ENCODE measurements at regions not wholly inside any gene's neighbourhood (a gene's known extent, or its start where the extent isn't known, plus 50 kb on each side); places are given as distances from the start of the nearest gene placed in this dataset.

DNA sequence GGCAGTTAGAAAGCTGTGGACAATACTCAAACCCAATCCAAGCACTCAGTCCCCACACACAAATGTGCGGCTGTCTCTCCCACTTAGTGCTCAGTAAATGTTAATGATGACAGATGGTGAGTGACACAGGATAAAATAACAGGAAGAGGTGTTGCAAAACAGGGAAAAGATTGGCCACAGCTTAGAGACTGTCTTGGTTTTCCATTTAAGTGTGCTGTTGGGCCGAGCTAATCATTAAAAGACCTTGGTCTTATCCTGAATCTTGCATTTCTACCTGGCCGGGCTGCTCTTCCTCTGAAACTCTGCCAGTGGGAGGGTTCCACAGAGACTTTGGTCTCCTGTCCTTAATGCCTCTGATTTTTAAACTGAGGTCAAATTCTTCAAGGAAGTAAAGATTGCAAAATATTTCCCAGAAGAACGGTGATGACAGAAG is 113.1 kb upstream of the RNF32 start:
- no peaks in the 10 kb centered on the region for H4K20me1 ChIP-seq (ENCODE audit: control insufficient read depth, insufficient read depth, low read depth, low read length)
- no peaks in the 10 kb centered on the region for H3K36me3 ChIP-seq (ENCODE audit: control insufficient read depth, low read length)
- H3K4me1 ChIP-seq (ENCODE audit: control insufficient read depth, low read length) = no peaks in the 10 kb centered on the region
- no peaks in the 10 kb centered on the region for H3K9me3 ChIP-seq (ENCODE audit: control insufficient read depth, insufficient read depth, low read length)
- H3K27ac ChIP-seq (ENCODE audit: low read depth, low read length) = no peak overlapping the region
- TF ChIP-seq EZH2phosphoT487 (IDR thresholded peaks at IDR 0.05; ENCODE audit: borderline replicate concordance, low read length) = no peak
- TF ChIP-seq, protein P1, sequence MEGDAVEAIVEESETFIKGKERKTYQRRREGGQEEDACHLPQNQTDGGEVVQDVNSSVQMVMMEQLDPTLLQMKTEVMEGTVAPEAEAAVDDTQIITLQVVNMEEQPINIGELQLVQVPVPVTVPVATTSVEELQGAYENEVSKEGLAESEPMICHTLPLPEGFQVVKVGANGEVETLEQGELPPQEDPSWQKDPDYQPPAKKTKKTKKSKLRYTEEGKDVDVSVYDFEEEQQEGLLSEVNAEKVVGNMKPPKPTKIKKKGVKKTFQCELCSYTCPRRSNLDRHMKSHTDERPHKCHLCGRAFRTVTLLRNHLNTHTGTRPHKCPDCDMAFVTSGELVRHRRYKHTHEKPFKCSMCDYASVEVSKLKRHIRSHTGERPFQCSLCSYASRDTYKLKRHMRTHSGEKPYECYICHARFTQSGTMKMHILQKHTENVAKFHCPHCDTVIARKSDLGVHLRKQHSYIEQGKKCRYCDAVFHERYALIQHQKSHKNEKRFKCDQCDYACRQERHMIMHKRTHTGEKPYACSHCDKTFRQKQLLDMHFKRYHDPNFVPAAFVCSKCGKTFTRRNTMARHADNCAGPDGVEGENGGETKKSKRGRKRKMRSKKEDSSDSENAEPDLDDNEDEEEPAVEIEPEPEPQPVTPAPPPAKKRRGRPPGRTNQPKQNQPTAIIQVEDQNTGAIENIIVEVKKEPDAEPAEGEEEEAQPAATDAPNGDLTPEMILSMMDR (IDR thresholded peaks at IDR 0.05; ENCODE audit: low read depth, low read length, poor library complexity, severe bottlenecking) = no peak
- H3F3A ChIP-seq (ENCODE audit: control insufficient read depth, insufficient read depth) = no peaks in the 10 kb centered on the region
- no peak overlapping the region for H3K4me3 ChIP-seq (ENCODE audit: low read length)
- no peak overlapping the region for H3K4me2 ChIP-seq (ENCODE audit: low read length)
- no peaks in the 10 kb centered on the region for H3K9me2 ChIP-seq (replicated peaks; ENCODE audit: control insufficient read depth, low read length)
- no peaks in the 10 kb centered on the region for H3K27me3 ChIP-seq (ENCODE audit: control insufficient read depth, low read length)
- H3K79me2 ChIP-seq (ENCODE audit: control insufficient read depth, low read length) = no peaks in the 10 kb centered on the region

DNA sequence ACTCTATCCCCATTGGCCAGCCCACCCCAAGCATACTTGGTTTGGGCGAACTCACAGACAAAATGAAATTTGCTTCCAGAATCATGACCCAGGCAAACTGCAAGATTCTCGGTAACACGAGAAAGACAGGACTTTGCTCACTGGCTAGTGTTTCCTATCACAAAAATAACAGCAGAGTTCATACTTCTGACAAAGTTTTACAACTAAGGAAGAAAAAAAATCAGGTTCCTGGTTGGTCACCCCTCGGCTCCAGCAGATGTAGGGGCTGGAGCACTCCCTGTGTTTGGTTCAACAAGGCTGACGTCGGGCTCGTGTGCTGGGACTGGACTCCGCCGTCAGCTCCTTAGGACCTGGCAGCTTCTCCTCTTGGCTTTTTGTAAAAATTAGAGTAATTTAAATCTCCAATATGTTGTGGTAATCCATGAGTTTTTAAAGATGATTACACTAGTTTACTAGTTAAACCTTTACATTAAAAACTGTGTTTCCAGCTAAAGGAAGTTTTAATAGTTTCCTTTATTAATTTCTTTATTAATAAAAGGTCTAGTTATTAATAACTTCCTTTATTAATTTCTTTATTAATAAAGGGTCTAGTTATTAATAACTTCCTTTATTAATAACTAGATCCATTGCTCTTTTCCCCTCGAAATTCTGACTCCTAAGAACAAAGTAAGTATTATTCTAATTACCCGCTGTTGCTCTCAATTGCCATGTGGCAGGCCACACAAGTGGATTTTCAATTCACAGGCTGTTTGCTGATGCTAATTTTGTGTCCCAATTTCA is 115.6 kb upstream of the RNF32 start:
- Histone ChIP-seq H4K20me1 (ENCODE audit: control insufficient read depth, insufficient read depth, low read depth, low read length) (no peaks in the 10 kb centered on the region), H3K9me2 (replicated peaks; ENCODE audit: control insufficient read depth, low read length) (no peaks in the 10 kb centered on the region), H3K36me3 (ENCODE audit: control insufficient read depth, low read length) (no peaks in the 10 kb centered on the region), H3F3A (ENCODE audit: control insufficient read depth, insufficient read depth) (no peaks in the 10 kb centered on the region), H3K4me1 (ENCODE audit: control insufficient read depth, low read length) (no peaks in the 10 kb centered on the region), H3K27me3 (ENCODE audit: control insufficient read depth, low read length) (no peaks in the 10 kb centered on the region), H3K9me3 (ENCODE audit: control insufficient read depth, insufficient read depth, low read length) (no peaks in the 10 kb centered on the region), H3K27ac (ENCODE audit: low read depth, low read length) (no peak overlapping the region), H3K4me3 (ENCODE audit: low read length) (no peak overlapping the region), H3K4me2 (ENCODE audit: low read length) (no peak overlapping the region), H3K79me2 (ENCODE audit: control insufficient read depth, low read length) (no peaks in the 10 kb centered on the region)
- TF ChIP-seq, protein P1 (IDR thresholded peaks at IDR 0.05; ENCODE audit: low read depth, low read length, poor library complexity, severe bottlenecking) = no peak
- no peak for TF ChIP-seq EZH2phosphoT487 (IDR thresholded peaks at IDR 0.05; ENCODE audit: borderline replicate concordance, low read length)

DNA sequence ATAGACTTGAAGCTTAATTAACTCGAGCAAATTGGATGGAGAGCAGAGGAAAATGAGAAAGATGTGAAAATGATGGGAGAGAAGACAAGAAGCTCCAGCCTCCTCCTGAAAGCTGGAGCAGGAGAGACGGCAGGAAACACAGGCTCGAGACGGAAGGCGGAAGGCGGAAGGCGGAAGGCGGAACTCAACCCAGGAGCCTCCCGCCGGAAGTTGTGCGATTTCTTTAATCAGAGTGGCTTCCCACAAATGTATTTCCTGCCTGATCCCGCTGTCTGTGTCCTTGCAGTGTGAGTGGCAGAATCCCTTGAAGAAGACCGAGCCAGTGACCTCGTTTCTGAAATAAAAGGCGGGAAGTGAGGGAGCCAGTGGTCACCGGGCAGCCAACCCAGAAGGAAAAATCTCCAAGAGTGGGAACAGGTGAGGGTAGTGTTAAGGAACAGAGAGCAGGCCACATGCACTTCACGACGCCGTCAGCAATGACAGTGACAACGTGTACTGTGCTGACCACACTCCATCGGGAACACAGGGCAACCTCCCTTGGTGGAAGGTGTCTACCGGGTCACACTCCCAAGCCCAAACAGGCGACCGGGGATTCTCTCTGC is 117.0 kb upstream of the RNF32 start:
- TF ChIP-seq, protein P1 (IDR thresholded peaks at IDR 0.05; ENCODE audit: low read depth, low read length, poor library complexity, severe bottlenecking) = no peak
- no peak for TF ChIP-seq EZH2phosphoT487 (IDR thresholded peaks at IDR 0.05; ENCODE audit: borderline replicate concordance, low read length)
- Histone ChIP-seq H3K9me2 (replicated peaks; ENCODE audit: control insufficient read depth, low read length) (no peaks in the 10 kb centered on the region), H4K20me1 (ENCODE audit: control insufficient read depth, insufficient read depth, low read depth, low read length) (no peaks in the 10 kb centered on the region), H3K9me3 (ENCODE audit: control insufficient read depth, insufficient read depth, low read length) (no peaks in the 10 kb centered on the region), H3K79me2 (ENCODE audit: control insufficient read depth, low read length) (no peaks in the 10 kb centered on the region), H3K4me1 (ENCODE audit: control insufficient read depth, low read length) (no peaks in the 10 kb centered on the region), H3K4me2 (ENCODE audit: low read length) (no peak overlapping the region), H3K4me3 (ENCODE audit: low read length) (no peak overlapping the region), H3K27me3 (ENCODE audit: control insufficient read depth, low read length) (no peaks in the 10 kb centered on the region), H3K36me3 (ENCODE audit: control insufficient read depth, low read length) (no peaks in the 10 kb centered on the region), H3F3A (ENCODE audit: control insufficient read depth, insufficient read depth) (no peaks in the 10 kb centered on the region), H3K27ac (ENCODE audit: low read depth, low read length) (no peak overlapping the region)

Data from DOHH2 (cell line).